Right ventricle myocardium superior (tissue), 1 donor: ENCODE measurements at regions not wholly inside any gene's neighbourhood (a gene's known extent, or its start where the extent isn't known, plus 50 kb on each side); places are given as distances from the start of the nearest gene placed in this dataset.
A peak's percentile ranks its signal among the peaks of the same experiment; 100 is the strongest.

Experiments
- ATAC-seq: fragments of 200-7000 bp; cut with Tn5 transposase; one replicate; pipeline ENCODE4 v1.9.1; 2020; ENCODE audit warnings: mild to moderate bottlenecking; ENCODE audit not compliant: poor library complexity
- DNase-seq: peaks from one replicate; pipeline ENCODE4 v3.0.0-alpha.2; 2020
- intact Hi-C: fragments of 100-400 bp; cut with DNase I; formaldehyde crosslinking; loops from one replicate; pipeline ENCODE4 v1.11.2; 2022
- donor health status: DM: no; HTN: yes; CAD: no; lungs with severe emphysema.

DNA sequence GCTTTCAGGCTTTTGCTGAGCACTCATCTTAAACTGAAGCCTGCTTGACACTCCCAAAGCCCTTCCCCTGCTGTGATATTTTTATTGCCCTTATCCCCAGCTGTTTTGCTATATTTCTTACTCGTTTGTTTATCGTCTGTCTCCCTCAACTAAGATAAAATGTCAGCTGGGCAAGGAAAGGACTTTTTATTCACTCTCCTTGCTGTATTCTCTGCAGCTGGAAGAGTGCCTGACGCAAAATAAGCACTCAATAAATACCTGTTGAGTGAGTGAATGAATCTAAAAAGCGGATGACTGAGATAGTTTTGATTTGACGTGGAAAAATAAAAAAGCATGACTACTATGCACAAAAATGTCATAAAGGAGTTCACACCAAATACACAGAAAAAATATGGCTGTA lies 84.8 kb upstream of the POMGNT2 start:
- ATAC-seq, result no peak
- intact Hi-C loops, result no loop called here
- no peak for DNase-seq

DNA sequence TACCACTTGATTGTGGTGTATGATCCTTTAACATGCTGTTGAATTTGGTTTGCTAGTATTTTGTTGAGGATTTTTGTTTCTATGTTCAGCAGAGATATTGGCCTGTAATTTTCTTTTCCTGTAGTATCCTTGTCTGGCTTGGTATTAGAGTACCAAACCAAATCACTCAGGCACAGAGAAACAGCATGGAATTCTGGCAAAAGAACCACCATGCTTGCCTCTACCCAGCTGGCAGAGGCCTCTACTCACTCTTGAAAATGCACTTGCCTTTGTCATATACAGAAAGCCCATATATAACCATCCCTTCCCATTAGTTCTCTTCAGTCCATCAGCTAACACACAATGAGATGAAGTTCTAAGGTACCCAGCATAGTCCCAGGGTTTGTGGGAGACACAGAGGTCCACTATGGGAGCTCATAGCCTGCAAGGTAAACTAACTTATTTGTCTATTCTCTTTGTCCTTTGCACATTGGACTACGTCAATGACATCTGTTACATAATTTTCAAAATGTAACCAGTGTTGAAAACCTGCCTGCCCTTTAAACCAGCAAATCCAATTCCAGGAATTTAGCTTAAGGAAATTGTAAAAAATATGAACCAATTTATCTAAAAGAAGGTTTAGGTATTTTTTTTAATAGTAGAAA lies 82.1 kb upstream of the POMGNT2 start:
- intact Hi-C loops, result no loop called here
- ATAC-seq (no peak), DNase-seq (no peak)

DNA sequence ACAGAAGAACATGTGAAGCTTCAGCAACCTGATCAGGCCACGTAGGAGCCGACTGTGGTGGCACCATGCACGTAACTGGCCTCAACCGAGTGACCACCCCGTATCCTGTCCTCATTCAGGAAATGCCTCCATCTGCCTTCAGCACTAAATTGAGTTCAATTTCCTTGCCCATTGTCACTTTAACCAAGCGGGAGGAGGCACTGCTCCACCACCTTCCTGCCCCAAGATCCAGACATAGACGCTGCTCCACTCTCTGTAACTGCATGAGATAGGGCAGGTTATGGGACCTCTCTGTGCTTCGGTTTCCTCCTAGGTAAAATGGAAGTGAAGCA lies 80.1 kb upstream of the POMGNT2 start:
- intact Hi-C loops, result no loop called here
- ATAC-seq (no peak), DNase-seq (no peak)

DNA sequence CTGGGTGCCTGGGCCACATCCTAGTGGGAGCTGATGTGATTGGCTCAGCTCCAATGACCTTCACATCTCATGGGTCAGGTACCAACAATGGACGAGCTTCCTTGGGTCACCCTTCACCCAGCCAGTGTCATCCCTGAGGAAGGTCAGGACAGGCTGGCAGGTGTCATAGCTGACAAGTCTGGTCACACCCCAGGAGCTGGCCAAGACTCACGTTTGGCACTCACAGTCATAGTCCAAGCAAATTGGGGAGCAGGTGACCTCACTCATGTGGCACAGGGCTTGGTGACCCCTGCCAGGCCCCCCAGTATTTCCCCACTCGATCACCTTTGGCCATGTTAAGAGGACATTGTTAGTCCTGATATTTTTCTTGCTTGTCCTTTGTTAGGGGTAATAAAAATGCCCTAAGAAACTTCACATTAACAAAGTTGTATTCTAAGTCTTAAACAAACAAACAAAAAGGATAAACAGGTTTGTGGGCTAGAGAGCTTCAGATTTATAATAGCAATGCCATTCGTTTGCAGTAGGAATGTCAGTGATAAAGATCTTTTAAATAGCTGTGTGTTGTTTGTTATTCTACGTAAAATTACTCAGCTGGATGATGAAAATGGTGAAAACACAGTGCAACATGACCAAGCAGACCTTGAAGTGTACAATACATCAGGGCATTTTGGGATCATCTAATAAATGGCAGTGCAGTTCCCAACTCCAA lies 79.5 kb upstream of the POMGNT2 start:
- ATAC-seq, result no peak
- DNase-seq, result no peak
- intact Hi-C loops, result no loop called here

DNA sequence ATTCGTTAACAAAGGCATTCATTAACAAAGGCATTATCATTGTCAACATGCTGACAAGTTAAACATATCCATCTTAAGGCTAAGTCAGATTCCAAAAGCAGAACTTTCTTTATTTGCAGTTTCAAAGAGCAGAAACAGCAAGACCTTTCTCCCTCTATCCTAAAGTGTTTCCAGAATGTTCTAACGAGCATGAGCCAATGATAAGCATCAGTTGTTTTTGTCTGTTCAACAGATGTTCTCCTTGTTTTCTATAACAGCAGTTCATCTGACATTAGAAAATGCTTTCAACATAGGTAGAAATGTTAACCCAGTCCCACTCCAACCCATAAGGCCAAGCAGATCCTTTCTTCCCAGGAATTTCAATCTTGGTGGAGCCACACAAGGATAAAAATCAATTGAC lies 77.6 kb upstream of the POMGNT2 start:
- intact Hi-C loops, result no loop called here
- ATAC-seq, result no peak
- no peak for DNase-seq

DNA sequence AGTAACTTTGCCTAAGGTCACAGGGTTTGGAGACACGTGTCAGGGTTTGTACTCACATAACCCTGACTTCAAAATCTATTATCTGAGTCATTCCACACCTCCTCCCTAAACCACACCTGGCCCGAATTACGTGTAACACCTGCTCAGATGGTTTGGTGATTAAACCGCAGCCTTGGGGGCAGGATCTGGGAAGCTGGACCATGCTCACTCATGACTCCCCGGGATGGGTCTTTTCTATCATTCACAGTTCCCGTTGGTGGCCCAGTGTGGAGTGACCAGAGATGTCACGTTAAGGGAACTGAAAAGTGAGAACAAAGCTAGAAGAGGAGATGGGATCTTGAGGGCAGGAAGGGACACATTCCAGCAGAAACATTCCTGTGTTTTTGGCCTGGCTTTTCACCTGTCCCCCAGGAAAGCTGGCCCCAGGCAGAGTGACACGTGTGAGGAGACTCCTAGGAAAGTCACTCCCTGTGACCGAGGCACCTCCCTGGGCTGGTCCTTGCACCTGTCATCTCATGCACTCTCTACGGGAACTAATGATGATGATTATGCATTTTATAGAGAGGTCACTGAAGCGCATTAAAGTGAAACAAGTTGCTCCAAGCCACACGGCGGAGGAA lies 75.4 kb upstream of the POMGNT2 start:
- ATAC-seq, result no peak

DNA sequence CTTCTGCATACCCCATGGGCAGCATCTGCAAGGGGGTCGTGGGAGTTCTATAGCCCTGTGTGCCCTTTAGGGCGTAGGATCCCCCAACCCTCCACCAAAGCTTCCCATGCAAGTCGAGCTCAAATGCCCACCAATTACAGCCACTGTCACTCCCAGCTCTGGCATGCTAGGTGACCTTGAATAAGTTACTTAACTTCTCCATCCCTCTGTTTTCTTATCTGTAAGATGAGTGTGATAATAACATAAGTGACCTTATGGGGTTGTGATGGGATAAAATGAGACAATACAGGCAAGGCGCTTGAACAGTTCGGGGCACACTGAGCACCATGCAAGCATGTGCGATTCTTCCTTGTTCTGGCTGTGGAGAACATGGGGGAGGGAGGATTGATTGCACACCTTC lies 74.8 kb upstream of the POMGNT2 start:
- intact Hi-C loops, result no loop called here
- DNase-seq (no peak), ATAC-seq (no peak)

More for the DNA sequence above, 75.4 kb upstream of the POMGNT2 start:
- intact Hi-C loops, result no loop called here
- no peak for DNase-seq

DNA sequence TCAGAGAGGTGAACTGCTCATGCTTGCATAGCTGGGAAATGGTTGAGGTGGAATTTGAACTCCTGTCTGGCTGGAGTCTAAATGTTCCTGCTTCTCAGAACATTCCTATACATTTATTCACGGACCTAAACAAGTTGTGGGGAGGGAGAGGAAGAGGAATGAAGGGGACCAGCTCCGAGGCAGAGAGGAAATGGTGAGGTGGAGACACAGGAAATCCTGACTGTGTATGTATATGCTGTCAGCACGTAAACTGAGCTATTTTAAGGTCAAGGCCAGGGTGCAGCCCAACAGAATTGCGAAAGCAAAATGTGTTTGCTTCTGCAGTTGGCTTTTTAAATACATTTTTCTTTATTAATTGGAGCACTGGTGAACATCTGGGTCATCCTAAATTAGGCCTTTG lies 74.1 kb upstream of the POMGNT2 start:
- DNase-seq, result no peak
- intact Hi-C loops, result no loop called here
- peak; percentile 62 for ATAC-seq

DNA sequence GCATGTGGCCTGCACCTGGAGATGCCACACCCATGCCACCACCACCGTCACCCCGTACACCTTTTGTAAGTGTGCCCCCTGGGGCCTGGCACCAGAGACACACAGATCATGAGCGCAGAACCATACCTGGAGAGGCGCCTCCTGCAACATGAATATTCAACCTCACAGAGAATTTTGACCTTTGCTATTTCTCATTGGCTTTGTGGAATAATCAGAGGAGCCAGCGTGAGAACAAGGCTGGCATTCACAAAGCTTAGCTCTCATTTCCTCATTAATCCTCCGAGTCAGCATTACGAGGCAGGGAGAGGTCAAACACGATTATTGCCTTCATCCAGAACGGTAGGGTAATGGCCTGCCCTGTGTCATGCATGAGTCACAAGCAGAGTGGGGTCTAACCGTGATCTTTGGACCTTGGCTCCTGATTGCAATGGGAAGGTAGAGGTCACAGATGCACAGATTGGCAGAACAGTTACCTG lies 73.0 kb upstream of the POMGNT2 start:
- intact Hi-C loops, result no loop called here
- peak; percentile 53 for ATAC-seq
- no peak for DNase-seq

DNA sequence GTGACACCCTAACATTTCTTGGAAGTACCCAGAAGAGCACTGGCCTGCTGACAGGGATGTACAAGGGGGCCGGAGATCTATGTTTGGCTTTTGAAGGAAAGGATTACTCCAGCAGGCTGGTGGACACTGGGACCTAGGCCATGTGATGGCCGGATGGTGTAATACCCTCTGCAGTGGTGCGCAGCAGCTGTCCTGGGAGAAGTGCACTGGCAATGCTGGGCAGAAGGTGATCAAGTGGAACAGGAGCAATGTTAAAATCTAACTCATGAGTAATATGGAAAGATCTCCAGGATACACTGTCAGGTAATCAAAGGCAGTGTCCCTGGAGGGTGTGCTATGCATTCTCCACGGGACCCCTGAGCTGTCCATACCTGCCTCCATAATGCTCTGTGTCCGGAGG lies 71.2 kb upstream of the POMGNT2 start:
- intact Hi-C loops, result no loop called here
- ATAC-seq, result no peak
- no peak for DNase-seq

DNA sequence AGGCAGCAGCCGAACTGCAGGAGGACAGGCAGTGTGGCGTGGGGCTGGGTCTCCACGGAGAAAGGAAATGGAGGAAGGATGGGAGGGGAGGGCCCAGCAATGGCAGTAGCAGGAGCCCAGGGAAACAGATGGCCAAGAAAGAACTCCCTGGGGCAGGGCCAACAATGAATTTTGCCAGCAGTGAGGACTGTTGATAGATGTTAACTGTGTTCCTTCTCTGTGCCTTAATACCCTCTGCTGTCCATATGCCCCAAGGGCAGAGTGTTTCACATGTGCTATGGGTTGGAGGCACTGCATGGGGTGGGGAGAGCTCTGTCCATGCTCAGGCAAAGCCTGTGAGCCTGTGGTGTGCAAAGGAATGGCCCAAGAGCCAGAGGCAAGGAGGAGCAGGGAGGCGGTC lies 70.8 kb upstream of the POMGNT2 start:
- DNase-seq (no peak), ATAC-seq (peak; percentile 61)
- intact Hi-C loops, result no loop called here

DNA sequence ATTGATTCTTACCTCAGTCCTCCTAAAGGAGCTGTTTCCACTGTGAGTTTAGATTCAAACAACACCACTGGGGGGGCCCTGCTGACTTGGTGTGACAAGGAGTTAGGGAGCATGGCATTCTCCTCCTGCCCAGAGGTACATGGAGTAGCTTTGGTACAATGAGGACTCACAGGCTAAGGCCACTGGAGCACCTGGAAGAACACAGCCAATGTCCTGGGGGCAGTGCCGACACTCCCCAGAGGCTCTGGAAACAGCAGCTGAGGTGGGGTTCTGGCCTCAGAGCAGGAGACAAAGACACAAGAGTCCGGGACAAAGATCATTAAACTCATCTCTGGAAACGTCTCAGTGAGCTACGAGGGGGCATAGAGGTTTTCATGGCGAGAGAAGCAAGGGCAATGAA lies 69.7 kb upstream of the POMGNT2 start:
- ATAC-seq, result no peak
- intact Hi-C loops, result no loop called here
- no peak for DNase-seq

DNA sequence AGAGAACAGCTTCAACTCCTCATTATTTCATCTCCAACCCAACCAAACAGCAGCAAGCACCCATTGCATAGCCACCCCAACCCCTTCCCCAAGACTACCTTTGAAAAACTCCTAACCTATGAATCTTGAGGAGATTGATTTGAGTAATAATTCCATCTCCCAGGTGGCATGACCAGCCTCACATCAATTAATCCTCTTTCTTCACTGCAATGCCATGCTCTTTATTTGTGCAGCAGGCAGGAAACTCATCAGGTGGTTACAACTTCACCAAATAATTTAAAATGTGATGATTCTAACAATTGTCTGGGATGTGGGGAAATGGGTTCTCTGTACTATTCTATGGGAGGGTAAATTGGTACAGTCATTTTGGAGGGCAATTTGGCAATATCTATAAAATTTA lies 68.1 kb upstream of the POMGNT2 start:
- intact Hi-C loops, result no loop called here
- no peak for ATAC-seq
- DNase-seq, result no peak

DNA sequence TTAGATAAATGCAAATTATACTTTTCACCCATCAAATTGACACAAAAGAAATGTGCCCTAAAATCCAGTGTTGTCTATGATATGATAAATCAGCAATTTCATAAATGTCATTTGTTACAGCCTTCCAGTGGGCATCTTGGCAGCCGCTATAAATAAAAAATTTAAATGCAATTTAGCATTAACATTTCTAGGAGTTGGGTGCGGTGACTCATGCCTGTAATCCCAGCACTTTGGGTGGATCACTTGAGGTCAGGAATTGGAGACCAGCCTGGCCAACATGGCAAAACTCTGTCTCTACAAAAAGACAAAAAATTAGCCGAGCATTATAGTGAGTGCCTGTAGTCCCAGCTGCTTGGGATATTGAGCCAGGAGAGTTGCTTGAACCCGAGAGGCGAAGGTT lies 65.9 kb upstream of the POMGNT2 start:
- intact Hi-C loops, result no loop called here
- ATAC-seq, result no peak
- DNase-seq, result no peak

DNA sequence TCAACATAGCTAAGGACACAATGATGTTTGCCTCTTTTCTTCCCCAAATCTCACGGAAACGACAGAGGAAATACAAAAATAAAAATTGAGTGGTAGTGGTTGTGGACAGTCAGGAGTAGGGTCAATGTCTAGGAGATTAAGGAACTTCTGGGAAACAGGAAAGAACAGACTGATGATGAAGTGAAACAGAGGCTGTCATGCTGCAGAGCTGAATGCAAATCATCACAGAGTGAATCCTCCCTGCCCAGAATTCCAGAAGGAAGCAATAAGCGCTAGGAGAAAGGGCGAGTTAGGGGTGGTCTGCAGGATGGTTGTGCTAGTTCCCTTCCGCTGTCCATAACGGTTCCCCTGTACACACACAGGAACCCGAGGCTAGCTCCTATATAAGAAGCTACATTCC lies 64.7 kb upstream of the POMGNT2 start:
- ATAC-seq (no peak), DNase-seq (no peak)
- intact Hi-C loops, result no loop called here

DNA sequence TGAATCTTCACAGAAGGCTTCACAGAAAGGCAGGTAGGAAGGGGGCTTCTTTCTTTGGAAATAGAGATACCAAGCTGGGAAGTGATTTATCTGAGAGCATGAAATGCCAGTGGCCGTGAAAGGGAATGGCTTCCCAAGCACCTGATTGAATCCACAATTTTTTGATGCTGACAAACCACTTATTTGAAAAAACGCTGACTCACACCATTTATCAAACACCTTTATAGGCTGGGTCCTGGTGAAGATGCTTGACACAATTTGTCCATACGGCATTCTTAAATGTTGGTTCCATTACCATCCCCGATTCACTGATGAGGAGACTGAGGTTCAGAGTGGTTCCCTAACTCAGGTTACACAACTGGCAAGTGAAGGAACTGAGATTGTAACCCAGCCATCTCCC lies 64.1 kb upstream of the POMGNT2 start:
- ATAC-seq (no peak), DNase-seq (no peak)
- intact Hi-C loops, result loop anchor here (10.0 kb wide), 1 partner anchor 205 kb away; no protein-coding TSS in a partner anchor

DNA sequence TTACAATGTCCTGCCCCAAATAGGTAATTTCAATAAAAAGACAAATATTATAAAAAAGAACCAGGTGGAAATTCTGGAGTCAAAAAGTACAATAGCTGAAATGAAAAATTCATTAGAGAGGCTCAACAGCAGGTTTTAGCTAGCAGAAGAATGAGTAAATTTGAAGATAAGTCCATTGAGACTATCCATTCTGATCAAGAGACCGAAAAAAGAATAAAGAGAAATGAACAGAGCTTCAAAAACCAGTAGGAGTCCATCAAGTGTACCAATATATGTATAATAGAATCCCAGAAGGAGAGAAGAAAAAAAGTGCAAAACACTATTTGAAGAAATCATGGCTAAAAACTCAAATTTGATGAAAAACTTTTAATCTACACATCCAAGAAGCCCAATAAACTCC lies 60.5 kb upstream of the POMGNT2 start:
- no peak for ATAC-seq

DNA sequence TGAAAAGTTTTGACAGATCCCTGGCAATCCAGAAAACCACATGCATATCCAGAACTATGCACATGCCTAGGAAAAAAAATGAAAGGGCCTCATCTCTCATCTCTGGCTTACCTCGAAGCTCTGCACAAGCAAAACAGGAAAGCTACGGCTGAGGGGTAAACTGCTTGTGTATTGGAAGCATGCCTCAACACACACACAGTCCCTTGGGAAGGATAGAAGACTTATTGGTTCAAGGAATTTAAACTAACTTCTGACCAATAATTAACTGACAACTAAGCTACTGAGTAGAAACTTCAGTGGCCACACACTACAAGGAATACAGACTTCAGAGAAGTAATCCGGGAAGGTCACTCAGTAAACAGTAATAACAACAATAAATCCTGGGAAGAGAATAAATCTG lies 59.9 kb upstream of the POMGNT2 start:
- intact Hi-C loops, result loop anchor here (10.0 kb wide), 1 partner anchor 209 kb away; no protein-coding TSS in a partner anchor
- DNase-seq, result no peak
- no peak for ATAC-seq

More for the DNA sequence above, 60.5 kb upstream of the POMGNT2 start:
- intact Hi-C loops, result loop anchor here (10.0 kb wide), 1 partner anchor 208 kb away; no protein-coding TSS in a partner anchor
- DNase-seq, result no peak

DNA sequence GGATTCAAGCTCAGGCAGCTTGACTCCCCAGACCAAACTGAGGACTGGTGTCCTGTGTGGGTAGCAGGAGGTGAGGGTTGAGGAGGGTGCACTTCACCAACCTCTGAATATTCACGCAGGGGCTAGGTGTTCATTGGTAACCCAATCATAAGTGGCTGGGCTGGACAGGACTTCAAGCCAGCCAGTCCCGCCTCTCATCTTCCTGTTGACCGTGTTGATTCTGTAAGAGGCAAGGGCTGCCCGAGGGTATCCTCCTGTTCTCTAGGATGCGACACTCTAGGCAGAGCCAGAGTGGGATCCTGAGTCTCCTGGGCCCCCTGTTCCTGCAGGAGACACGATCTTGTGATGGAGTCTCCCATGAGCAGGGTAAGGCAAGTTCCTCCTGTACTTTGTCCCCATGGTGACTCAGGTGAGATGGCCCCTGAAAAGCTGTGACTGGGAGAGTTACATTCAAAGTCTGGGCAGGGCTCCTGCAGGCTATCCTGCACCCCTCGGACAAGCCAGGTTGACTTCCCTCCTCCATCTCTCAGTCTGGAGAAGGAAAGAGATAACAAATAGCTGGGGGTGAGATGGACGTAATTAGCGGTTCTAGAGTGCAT lies 58.1 kb upstream of the POMGNT2 start:
- intact Hi-C loops, result loop anchor here (2.0 to 10.0 kb wide), 2 partner anchors 211 to 339 kb away; no protein-coding TSS in a partner anchor
- ATAC-seq (no peak), DNase-seq (no peak)
